Endometrium (tissue), 2 donors: ENCODE measurements at regions not wholly inside any gene's neighbourhood (a gene's known extent, or its start where the extent isn't known, plus 50 kb on each side); places are given as distances from the start of the nearest gene placed in this dataset.
"Not testable (repeated sequence)": the region's sequence is repeated elsewhere in the genome, so short reads cannot be mapped to it uniquely, and the experiment has no call there.

ENCODE experiments used
- FAIRE-seq: peaks from 2 replicates; lab custom pipeline; 2012; peaks lifted over from hg19 to GRCh38; lab: Jason Lieb, UNC
- donor health status: control.
- donor health status: control.

DNA sequence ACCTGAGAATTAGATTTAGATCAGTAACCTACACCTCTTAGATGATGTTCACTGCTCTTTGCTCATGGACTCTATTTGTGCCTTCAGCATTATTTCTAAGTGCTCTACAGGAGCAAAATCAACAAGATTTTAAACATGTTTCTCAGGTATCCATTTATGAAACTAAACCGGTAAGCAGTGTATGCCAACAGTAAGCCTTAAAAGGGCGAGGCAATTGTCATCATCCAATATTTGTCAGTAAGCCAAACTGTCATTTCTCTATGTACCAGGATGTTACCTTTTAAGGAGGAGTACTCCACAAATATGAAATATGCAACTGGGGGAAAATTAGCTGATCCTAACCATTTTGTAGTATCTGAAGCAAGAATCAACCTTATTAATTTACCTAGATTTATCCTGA lies 69.6 kb upstream of the ZNF184 start:
- FAIRE-seq: no peak

DNA sequence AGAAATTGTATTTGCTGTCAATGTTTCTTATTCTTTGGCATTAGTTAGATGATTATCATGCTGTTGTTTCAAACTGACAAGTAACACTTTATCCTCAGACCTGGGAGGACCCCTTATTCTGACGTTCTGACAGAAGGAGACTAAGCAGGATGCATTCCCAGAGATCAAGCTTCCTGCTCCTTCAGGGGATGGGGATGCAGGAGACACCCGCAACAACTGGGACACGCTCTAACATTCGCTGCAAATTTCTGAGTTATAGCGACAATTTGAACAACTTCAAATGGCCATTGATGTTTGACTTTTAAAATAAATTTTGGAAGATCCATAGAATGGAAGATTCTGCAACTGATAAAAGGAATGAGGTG lies 69.0 kb upstream of the ZNF184 start:
- no peak for FAIRE-seq

GRCh38 chr6:27541212-27541932 lies 68.5 kb upstream of the ZNF184 start:
- no peak for FAIRE-seq

GRCh38 chr6:27539551-27539950 lies 66.6 kb upstream of the ZNF184 start:
- no peak for FAIRE-seq

DNA sequence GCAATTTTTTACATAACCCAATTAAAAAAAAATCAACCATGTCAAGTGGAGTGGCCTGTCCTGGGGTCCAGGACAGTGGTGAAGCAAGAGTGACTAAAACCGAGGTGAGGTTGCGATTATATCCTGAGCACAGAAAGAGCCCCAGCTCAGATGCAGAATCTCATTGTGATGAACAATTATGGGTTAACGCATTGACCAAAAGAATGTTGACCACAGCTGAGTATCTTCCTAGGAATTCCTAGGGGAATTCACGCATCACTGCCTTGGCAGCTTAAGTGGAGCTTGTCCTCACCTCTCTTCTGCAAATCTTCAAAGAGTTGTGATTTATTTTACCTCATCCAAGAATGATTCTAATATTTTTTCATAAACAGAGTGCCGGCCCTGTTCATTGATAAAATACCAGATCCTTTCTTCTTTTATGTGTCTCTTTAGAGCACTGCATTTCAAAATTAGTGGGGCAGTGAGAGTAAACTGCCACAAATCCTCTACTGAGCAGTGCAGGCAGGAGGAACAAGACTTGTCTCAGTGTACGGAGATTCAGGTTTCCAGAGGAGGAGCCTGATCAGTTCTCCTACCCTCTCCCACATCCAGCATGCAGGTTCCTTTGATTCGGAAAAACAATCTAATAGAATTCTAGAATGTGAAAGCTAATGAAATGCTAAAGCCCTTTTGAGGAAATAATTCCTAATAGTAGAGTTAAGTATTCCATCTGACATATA lies 60.1 kb upstream of the ZNF184 start:
- FAIRE-seq: no peak

DNA sequence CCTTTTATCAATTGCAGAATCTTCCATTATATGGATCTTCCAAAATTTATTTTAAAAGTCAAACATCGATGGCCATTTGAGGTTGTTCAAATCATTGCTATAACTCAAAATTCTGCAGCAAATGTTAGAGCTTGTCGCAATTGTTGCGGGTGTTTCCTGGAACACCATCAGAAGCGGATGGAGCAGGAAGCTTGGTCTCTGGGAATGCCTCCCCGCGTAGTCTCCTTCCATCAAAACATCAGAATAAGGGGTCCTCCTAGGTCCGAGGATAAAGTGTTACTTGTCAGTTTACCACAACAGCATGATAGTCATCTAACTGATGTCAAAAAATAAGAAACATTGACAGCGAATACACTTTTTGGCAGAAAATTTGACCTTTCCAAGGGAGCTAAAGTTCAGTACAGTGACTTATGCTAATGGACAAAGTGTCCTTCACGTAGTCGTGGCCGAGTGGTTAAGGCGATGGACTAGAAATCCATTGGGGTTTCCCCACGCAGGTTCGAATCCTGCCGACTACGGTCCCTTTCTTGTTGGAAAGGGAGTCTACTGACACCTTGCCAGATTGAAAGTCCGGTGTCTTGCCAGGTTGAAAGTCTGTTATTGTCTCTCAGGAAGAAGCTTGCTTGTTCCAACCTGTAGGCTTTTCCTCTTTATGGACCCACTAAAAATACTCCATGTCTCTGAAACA lies 59.0 kb upstream of the ZNF184 start:
- no peak for FAIRE-seq

DNA sequence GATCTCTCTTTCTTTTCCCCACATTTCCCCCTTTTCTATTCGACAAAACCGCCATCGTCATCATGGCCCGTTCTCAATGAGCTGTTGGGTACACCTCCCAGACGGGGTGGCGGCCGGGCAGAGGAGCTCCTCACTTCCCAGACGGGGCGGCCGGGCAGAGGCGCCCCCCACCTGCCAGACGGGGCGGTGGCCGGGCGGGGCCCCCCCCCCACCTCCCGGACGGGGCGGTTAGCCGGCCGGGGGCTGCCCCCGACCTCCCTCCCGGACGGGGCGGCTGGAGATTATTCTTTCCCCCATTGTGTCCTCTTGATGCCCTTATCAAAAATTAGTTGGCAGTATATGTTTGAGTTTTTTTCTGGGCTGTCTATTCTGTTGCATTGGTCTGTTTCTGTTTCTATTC lies 56.9 kb upstream of the ZNF184 start:
- FAIRE-seq: not testable (repeated sequence)

GRCh38 chr6:27528714-27529113 lies 55.8 kb upstream of the ZNF184 start:
- FAIRE-seq: no peak
